GM23338 (cell line): ENCODE measurements at regions not wholly inside any gene's neighbourhood (a gene's known extent, or its start where the extent isn't known, plus 50 kb on each side); places are given as distances from the start of the nearest gene placed in this dataset.

ENCODE experiments used
- CREB1 ChIP-seq: fragments of 250-450 bp; sonication (Bioruptor Pico); IDR thresholded peaks from 2 replicates; pipeline ENCODE4 v1.5.0; 2020; ENCODE audit warnings: low read depth, mild to moderate bottlenecking, moderate library complexity
- CTCF ChIP-seq, 2 experiments: fragments of 200-600 bp in 1 of 2; sonication (generic) in 1 of 2; conservative IDR thresholded peaks; 2 replicates each; pipeline versions ENCODE4 v1.5.1 to v1.6.1; 2016 to 2017; ENCODE audit warnings: antibody characterized with exemption in 2 of 2, low read depth in 2 of 2, mild to moderate bottlenecking in 2 of 2, moderate library complexity in 1 of 2
- EZH2 ChIP-seq: fragments of 200-600 bp; sonication (generic); IDR thresholded peaks from one replicate; pipeline ENCODE4 v1.8.0; 2017; ENCODE audit warnings: antibody characterized with exemption, mild to moderate bottlenecking, low read depth; ENCODE audit not compliant: unreplicated experiment
- JUNB ChIP-seq: IDR thresholded peaks from one replicate; pipeline ENCODE4 v1.6.1; 2016; ENCODE audit warnings: antibody characterized with exemption; ENCODE audit not compliant: unreplicated experiment
- POLR2AphosphoS5 ChIP-seq: IDR thresholded peaks from 2 replicates; pipeline ENCODE4 v1.6.1; 2016; ENCODE audit warnings: antibody characterized with exemption, low read depth
- REST ChIP-seq: IDR thresholded peaks from one replicate; pipeline ENCODE4 v1.6.1; 2018; ENCODE audit warnings: antibody characterized with exemption; ENCODE audit not compliant: unreplicated experiment

DNA sequence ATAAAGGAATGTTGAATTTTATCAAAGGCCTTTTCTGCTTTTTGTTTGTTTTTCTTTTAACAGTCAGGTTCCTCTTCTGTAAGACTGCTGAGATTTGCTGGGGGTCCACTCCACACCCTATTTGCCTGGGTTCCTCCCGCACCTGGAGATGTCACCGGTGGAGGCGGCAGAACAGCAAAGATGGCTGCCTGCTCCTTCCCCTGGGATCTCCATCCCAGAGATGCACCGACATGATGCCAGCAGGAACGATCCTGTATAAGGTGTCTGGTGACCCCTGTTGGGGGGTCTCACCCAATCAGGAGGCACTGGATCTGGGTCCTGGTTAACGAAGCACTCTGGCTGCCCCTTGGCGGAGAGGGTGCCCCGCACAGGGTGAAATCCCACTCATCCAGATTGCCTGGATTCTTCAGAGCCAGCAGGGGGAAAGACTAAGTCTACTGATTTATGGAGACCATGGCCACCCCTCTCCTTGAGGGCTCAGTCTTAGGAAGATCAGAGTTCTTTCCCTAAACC is 244.0 kb upstream of the MDGA2 start:
- TF ChIP-seq POLR2AphosphoS5 (no peak), CTCF (conservative IDR thresholded peaks at IDR 0.05; ENCODE audit: low read depth in 2 of 2) (no peak), JUNB (no peak), REST (no peak), EZH2 (no peak), CREB1 (CRISPR knock-in tag) (no peak)
